Prostate gland (tissue), 2 donors: ENCODE measurements at regions not wholly inside any gene's neighbourhood (a gene's known extent, or its start where the extent isn't known, plus 50 kb on each side); places are given as distances from the start of the nearest gene placed in this dataset.
"Not testable (repeated sequence)": the region's sequence is repeated elsewhere in the genome, so short reads cannot be mapped to it uniquely, and the experiment has no call there.

Source experiments
- POLR2A ChIP-seq: fragments of 450-650 bp; IDR thresholded peaks from one replicate; pipeline ENCODE4 v1.6.1; 2016; ENCODE audit warnings: antibody characterized with exemption, mild to moderate bottlenecking
- POLR2AphosphoS5 ChIP-seq: sonication (generic); formaldehyde crosslinking; IDR thresholded peaks from one replicate; pipeline ENCODE4 v1.6.1; 2017; ENCODE audit warnings: antibody characterized with exemption
- TF ChIP-seq, protein P1 (sequence below), 4 experiments: fragments of 200-600 bp in 2 of 4; fragments of 450-650 bp in 2 of 4; sonication (generic) in 2 of 4; IDR thresholded peaks; 1 replicate in 3 of 4; 2 replicates in 1 of 4; pipeline ENCODE4 v1.5.1; 2016 to 2019; ENCODE audit warnings: antibody characterized with exemption in 4 of 4, mild to moderate bottlenecking in 2 of 4, moderate library complexity in 2 of 4

GRCh38 chr9:41251973-41252372 lies 62.9 kb upstream of the ZNG1F start:
- TF ChIP-seq, protein P1, sequence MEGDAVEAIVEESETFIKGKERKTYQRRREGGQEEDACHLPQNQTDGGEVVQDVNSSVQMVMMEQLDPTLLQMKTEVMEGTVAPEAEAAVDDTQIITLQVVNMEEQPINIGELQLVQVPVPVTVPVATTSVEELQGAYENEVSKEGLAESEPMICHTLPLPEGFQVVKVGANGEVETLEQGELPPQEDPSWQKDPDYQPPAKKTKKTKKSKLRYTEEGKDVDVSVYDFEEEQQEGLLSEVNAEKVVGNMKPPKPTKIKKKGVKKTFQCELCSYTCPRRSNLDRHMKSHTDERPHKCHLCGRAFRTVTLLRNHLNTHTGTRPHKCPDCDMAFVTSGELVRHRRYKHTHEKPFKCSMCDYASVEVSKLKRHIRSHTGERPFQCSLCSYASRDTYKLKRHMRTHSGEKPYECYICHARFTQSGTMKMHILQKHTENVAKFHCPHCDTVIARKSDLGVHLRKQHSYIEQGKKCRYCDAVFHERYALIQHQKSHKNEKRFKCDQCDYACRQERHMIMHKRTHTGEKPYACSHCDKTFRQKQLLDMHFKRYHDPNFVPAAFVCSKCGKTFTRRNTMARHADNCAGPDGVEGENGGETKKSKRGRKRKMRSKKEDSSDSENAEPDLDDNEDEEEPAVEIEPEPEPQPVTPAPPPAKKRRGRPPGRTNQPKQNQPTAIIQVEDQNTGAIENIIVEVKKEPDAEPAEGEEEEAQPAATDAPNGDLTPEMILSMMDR (IDR thresholded peaks at IDR 0.05): not testable (repeated sequence)
- not testable (repeated sequence) for TF ChIP-seq POLR2AphosphoS5, POLR2A
